HG02884 (cell line): ENCODE measurements at regions not wholly inside any gene's neighbourhood (a gene's known extent, or its start where the extent isn't known, plus 50 kb on each side); places are given as distances from the start of the nearest gene placed in this dataset.
"Not testable (repeated sequence)": the region's sequence is repeated elsewhere in the genome, so short reads cannot be mapped to it uniquely, and the experiment has no call there.

Experiments used
- ATAC-seq: cut with Tn5 transposase; IDR thresholded peaks from one replicate; pipeline ENCODE4 v1.9.1; 2021; ENCODE audit warnings: mild to moderate bottlenecking, moderate library complexity; ENCODE audit not compliant: unreplicated experiment

GRCh38 chr13:44051918-44052675 lies 172.4 kb downstream of the LACC1 start:
- no peak for ATAC-seq

- no peak for ATAC-seq
Measured at GRCh38 chr13:44052780-44053184, 173.1 kb downstream of the LACC1 start.

GRCh38 chr13:44053208-44053607 lies 173.5 kb downstream of the LACC1 start:
- no peak for ATAC-seq

- ATAC-seq: no peak
Measured at GRCh38 chr13:44054525-44054924, 174.8 kb downstream of the LACC1 start.

GRCh38 chr13:44055681-44056080 lies 176.0 kb downstream of the LACC1 start:
- not testable (repeated sequence) for ATAC-seq

- no peak for ATAC-seq
Measured at GRCh38 chr13:44058067-44058466, 178.4 kb downstream of the LACC1 start.

GRCh38 chr13:44058624-44059215 lies 179.0 kb downstream of the LACC1 start:
- no peak for ATAC-seq

- no peak for ATAC-seq
Measured at GRCh38 chr13:44061876-44062275, 182.2 kb downstream of the LACC1 start.

- ATAC-seq: no peak
Measured at GRCh38 chr13:44063467-44063866, 183.8 kb downstream of the LACC1 start.

- no peak for ATAC-seq
Measured at GRCh38 chr13:44063881-44064280, 184.2 kb downstream of the LACC1 start.

- no peak for ATAC-seq
Measured at GRCh38 chr13:44064357-44064756, 184.7 kb downstream of the LACC1 start.

- no peak for ATAC-seq
Measured at GRCh38 chr13:44068169-44068568, 188.5 kb downstream of the LACC1 start.

- no peak for ATAC-seq
Measured at GRCh38 chr13:44068737-44069136, 189.0 kb downstream of the LACC1 start.

- no peak for ATAC-seq
Measured at GRCh38 chr13:44072536-44072935, 192.8 kb downstream of the LACC1 start.

- no peak for ATAC-seq
Measured at GRCh38 chr13:44074611-44075010, 194.9 kb downstream of the LACC1 start.

- ATAC-seq: no peak
Measured at GRCh38 chr13:44075113-44075512, 195.4 kb downstream of the LACC1 start.

GRCh38 chr13:44078806-44079376 lies 199.2 kb downstream of the LACC1 start:
- no peak for ATAC-seq

GRCh38 chr13:44079413-44080205 lies 199.9 kb downstream of the LACC1 start:
- ATAC-seq: no peak

- ATAC-seq: no peak
Measured at GRCh38 chr13:44084146-44084545, 204.4 kb downstream of the LACC1 start.

GRCh38 chr13:44086389-44086788 lies 206.7 kb downstream of the LACC1 start:
- no peak for ATAC-seq

GRCh38 chr13:44088411-44088810 lies 208.7 kb downstream of the LACC1 start:
- ATAC-seq: no peak
